Cardiac muscle cell (in vitro differentiated cells and primary cell): ENCODE measurements at regions not wholly inside any gene's neighbourhood (a gene's known extent, or its start where the extent isn't known, plus 50 kb on each side); places are given as distances from the start of the nearest gene placed in this dataset.

Source experiments
- DNase-seq, 2 donors: peaks; one replicate each; pipeline versions ENCODE4 v3.0.0 to v3.0.0-alpha.2; 2010 to 2017; ENCODE audit warnings: low read depth in 1 of 2, low spot score in 1 of 2
- H3K27ac ChIP-seq: fragments of 200-600 bp; sonication (generic); 2 replicates; pipeline ENCODE4 v1.5.1; 2016
- H3K27me3 ChIP-seq: fragments of 200-600 bp; sonication (generic); 2 replicates; pipeline ENCODE4 v1.6.0; 2016; ENCODE audit warnings: control low read depth
- H3K36me3 ChIP-seq: fragments of 200-600 bp; sonication (generic); 2 replicates; pipeline ENCODE4 v1.5.1; 2016; ENCODE audit warnings: control low read depth
- H3K4me1 ChIP-seq: fragments of 200-600 bp; sonication (generic); 2 replicates; pipeline ENCODE4 v1.8.1; 2017; ENCODE audit warnings: low read depth, mild to moderate bottlenecking, mixed run types
- H3K4me3 ChIP-seq: fragments of 200-600 bp; sonication (generic); 2 replicates; pipeline ENCODE4 v1.5.1; 2016; ENCODE audit warnings: mild to moderate bottlenecking
- H3K9me3 ChIP-seq: fragments of 200-600 bp; sonication (generic); 2 replicates; pipeline ENCODE4 v1.5.1; 2017; ENCODE audit warnings: low read depth, mild to moderate bottlenecking, control low read depth
- CTCF ChIP-seq: IDR thresholded peaks from 2 replicates; pipeline ENCODE4 v1.5.1; 2012; ENCODE audit warnings: low read depth, mild to moderate bottlenecking, low read length

- no peaks in the 10 kb centered on the region for H3K9me3 ChIP-seq
- H3K36me3 ChIP-seq = no peaks in the 10 kb centered on the region
- H3K27me3 ChIP-seq = no peaks in the 10 kb centered on the region
- no peak overlapping the region for H3K4me3 ChIP-seq
- H3K27ac ChIP-seq = no peak overlapping the region
- no peak for DNase-seq
- TF ChIP-seq CTCF = no peak
- H3K4me1 ChIP-seq = peaks cover 10% of the 10 kb centered on the region
Observed at GRCh38 chr2:22279541-22279940, 1105.4 kb upstream of the KLHL29 start.

GRCh38 chr2:22281033-22281432 is 1103.9 kb upstream of the KLHL29 start:
- DNase-seq = peak; percentile 82 to 96
- Histone ChIP-seq H3K27me3 (no peaks in the 10 kb centered on the region), H3K27ac (peak overlapping the region; percentile 24), H3K4me3 (no peak overlapping the region), H3K4me1 (peaks cover 10% of the 10 kb centered on the region), H3K36me3 (no peaks in the 10 kb centered on the region), H3K9me3 (no peaks in the 10 kb centered on the region)
- TF ChIP-seq CTCF = no peak

GRCh38 chr2:22282220-22282619 is 1102.8 kb upstream of the KLHL29 start:
- Histone ChIP-seq H3K36me3 (no peaks in the 10 kb centered on the region), H3K27me3 (no peaks in the 10 kb centered on the region), H3K27ac (no peak overlapping the region), H3K4me3 (no peak overlapping the region), H3K9me3 (no peaks in the 10 kb centered on the region), H3K4me1 (peaks cover 10% of the 10 kb centered on the region)
- DNase-seq = peak in 1 of 2 donors; percentile 82
- TF ChIP-seq CTCF = no peak

- Histone ChIP-seq H3K4me3 (no peak overlapping the region), H3K27ac (no peak overlapping the region), H3K36me3 (no peaks in the 10 kb centered on the region), H3K9me3 (no peaks in the 10 kb centered on the region), H3K27me3 (no peaks in the 10 kb centered on the region), H3K4me1 (peaks cover 10% of the 10 kb centered on the region)
- peak in 1 of 2 donors; percentile 95 for DNase-seq
- TF ChIP-seq CTCF = no peak
Observed at GRCh38 chr2:22282916-22283315, 1102.1 kb upstream of the KLHL29 start.

- no peak for DNase-seq
Observed at GRCh38 chr2:22283436-22283835, 1101.5 kb upstream of the KLHL29 start.

More at GRCh38 chr2:22283436-22283835, 1101.5 kb upstream of the KLHL29 start:
- Histone ChIP-seq H3K27ac (no peak overlapping the region), H3K4me3 (no peak overlapping the region), H3K9me3 (no peaks in the 10 kb centered on the region), H3K36me3 (no peaks in the 10 kb centered on the region), H3K27me3 (no peaks in the 10 kb centered on the region), H3K4me1 (peaks cover 10% of the 10 kb centered on the region)
- TF ChIP-seq CTCF = no peak
